Karpas-422 (cell line): ENCODE measurements at regions not wholly inside any gene's neighbourhood (a gene's known extent, or its start where the extent isn't known, plus 50 kb on each side); places are given as distances from the start of the nearest gene placed in this dataset.

Experiments used
- DNase-seq: peaks from one replicate; pipeline ENCODE4 v3.0.0-alpha.2; 2015
- H2AFZ ChIP-seq: fragments of 200-600 bp; sonication (generic); 2 replicates; pipeline ENCODE4 v1.6.1; 2014; ENCODE audit warnings: antibody characterized with exemption, low read length, mixed read lengths
- H3K27ac ChIP-seq: fragments of 200-600 bp; sonication (generic); 2 replicates; pipeline ENCODE4 v1.5.1; 2014; ENCODE audit warnings: mild to moderate bottlenecking, low read length, moderate library complexity
- H3K27me3 ChIP-seq: fragments of 200-600 bp; sonication (generic); 2 replicates; pipeline ENCODE4 v1.6.1; 2014; ENCODE audit warnings: low read length, mixed read lengths
- H3K36me3 ChIP-seq: fragments of 200-600 bp; sonication (generic); 2 replicates; pipeline ENCODE4 v1.6.1; 2014; ENCODE audit warnings: low read length, mixed read lengths; ENCODE audit not compliant: insufficient read depth
- H3K4me1 ChIP-seq: fragments of 200-600 bp; sonication (generic); 2 replicates; pipeline ENCODE4 v1.6.1; 2014; ENCODE audit warnings: mild to moderate bottlenecking, low read length, mixed read lengths
- H3K4me2 ChIP-seq: fragments of 200-600 bp; sonication (generic); 2 replicates; pipeline ENCODE4 v1.6.1; 2014; ENCODE audit warnings: low read length, low read depth, mild to moderate bottlenecking; ENCODE audit not compliant: poor library complexity, severe bottlenecking
- H3K4me3 ChIP-seq: fragments of 200-600 bp; sonication (generic); 2 replicates; pipeline ENCODE4 v1.5.1; 2014; ENCODE audit warnings: mild to moderate bottlenecking, antibody characterized with exemption, low read length, mixed read lengths
- H3K79me2 ChIP-seq: fragments of 200-600 bp; sonication (generic); 2 replicates; pipeline ENCODE4 v1.6.1; 2014; ENCODE audit warnings: mild to moderate bottlenecking, low read length, mixed read lengths
- H3K9ac ChIP-seq: fragments of 200-600 bp; sonication (generic); 2 replicates; pipeline ENCODE4 v1.6.0; 2014; ENCODE audit warnings: low read length
- H3K9me2 ChIP-seq: fragments of 200-600 bp; sonication (generic), shearing (Covaris generic); replicated peaks from 2 replicates; pipeline ENCODE4 v1.6.0; 2014; ENCODE audit warnings: mild to moderate bottlenecking, low read length, moderate library complexity; ENCODE audit not compliant: insufficient read depth
- H3K9me3 ChIP-seq: fragments of 300-700, 200-600 bp; sonication (generic); 2 replicates; pipeline ENCODE4 v1.6.1; 2014; ENCODE audit warnings: low read length, mixed read lengths
- H4K20me1 ChIP-seq: fragments of 200-600 bp; sonication (generic); 2 replicates; pipeline ENCODE4 v1.6.1; 2014; ENCODE audit warnings: mild to moderate bottlenecking, antibody characterized with exemption, low read length, low read depth; ENCODE audit not compliant: insufficient read depth

GRCh38 chr3:165339753-165340152 lies 143.6 kb upstream of the SLITRK3 start:
- H4K20me1 ChIP-seq = no peaks in the 10 kb centered on the region
- DNase-seq = no peak
- H3K36me3 ChIP-seq = no peaks in the 10 kb centered on the region
- H3K9ac ChIP-seq = no peak overlapping the region
- no peaks in the 10 kb centered on the region for H3K4me1 ChIP-seq
- no peak overlapping the region for H3K4me2 ChIP-seq
- H3K9me3 ChIP-seq = peaks cover 9% of the 10 kb centered on the region; the same call in 1 of the 2 replicates
- H3K9me2 ChIP-seq = no peaks in the 10 kb centered on the region
- no peaks in the 10 kb centered on the region for H3K27me3 ChIP-seq
- H2AFZ ChIP-seq = no peak overlapping the region
- no peaks in the 10 kb centered on the region for H3K79me2 ChIP-seq
- H3K27ac ChIP-seq = no peak overlapping the region
- H3K4me3 ChIP-seq = no peak overlapping the region

GRCh38 chr3:165336786-165337185 lies 140.6 kb upstream of the SLITRK3 start:
- no peaks in the 10 kb centered on the region for H3K9me2 ChIP-seq
- no peak overlapping the region for H3K27ac ChIP-seq
- H3K79me2 ChIP-seq = no peaks in the 10 kb centered on the region
- H3K27me3 ChIP-seq = no peaks in the 10 kb centered on the region
- no peak overlapping the region for H3K9ac ChIP-seq
- H3K4me1 ChIP-seq = no peaks in the 10 kb centered on the region
- DNase-seq = no peak
- H3K36me3 ChIP-seq = no peaks in the 10 kb centered on the region
- H4K20me1 ChIP-seq = no peaks in the 10 kb centered on the region
- no peak overlapping the region for H3K4me2 ChIP-seq
- no peak overlapping the region for H3K4me3 ChIP-seq
- H2AFZ ChIP-seq = no peak overlapping the region
- H3K9me3 ChIP-seq = peaks cover 14% of the 10 kb centered on the region; the same call in 1 of the 2 replicates
